HEK293 (cell line): ENCODE measurements at regions not wholly inside any gene's neighbourhood (a gene's known extent, or its start where the extent isn't known, plus 50 kb on each side); places are given as distances from the start of the nearest gene placed in this dataset.

ENCODE experiments used
- CTCF ChIA-PET: fragments of 350-600 bp; formaldehyde crosslinking; extraction: SDS; loops from one replicate; lab custom pipeline; 2021; ENCODE audit warnings: antibody characterized with exemption; lab: Yijun Ruan, JAX
- POLR2A ChIA-PET: fragments of 300-600 bp; formaldehyde crosslinking; extraction: SDS; loops from one replicate; lab custom pipeline; 2020; ENCODE audit warnings: antibody characterized with exemption, inconsistent platforms; lab: Yijun Ruan, JAX
- H3K27ac ChIP-seq: fragments of 200-500 bp; sonication (Bioruptor generic); 2 replicates; pipeline ENCODE4 v1.5.1; 2014; ENCODE audit warnings: low read depth, low read length, control low read depth, inconsistent platforms; ENCODE audit errors: extremely low read depth
- H3K36me3 ChIP-seq, 2 experiments: fragments of 200-500 bp in 1 of 2; sonication (Bioruptor generic) in 1 of 2; 1 replicate in 1 of 2; 2 replicates in 1 of 2; pipeline ENCODE4 v1.5.1; 2014 to 2017; ENCODE audit warnings: inconsistent platforms in 2 of 2, low read length in 2 of 2; ENCODE audit not compliant: control insufficient read depth in 2 of 2, insufficient read depth in 1 of 2
- H3K4me1 ChIP-seq: fragments of 200-500 bp; sonication (Bioruptor generic); 2 replicates; pipeline ENCODE4 v1.5.1; 2014; ENCODE audit warnings: mild to moderate bottlenecking, low read length, inconsistent platforms; ENCODE audit not compliant: control insufficient read depth, insufficient read depth
- H3K4me3 ChIP-seq: 2 replicates; pipeline ENCODE4 v1.5.1; 2011; ENCODE audit warnings: low read depth, mild to moderate bottlenecking, control low read depth, low read length, moderate library complexity
- H3K9me3 ChIP-seq: fragments of 200-500 bp; sonication (Bioruptor generic); 2 replicates; pipeline ENCODE4 v1.5.1; 2014; ENCODE audit warnings: low read depth, low read length, inconsistent platforms; ENCODE audit not compliant: control insufficient read depth, insufficient read depth
- BCL11A ChIP-seq: fragments of 450-650 bp; formaldehyde crosslinking; IDR thresholded peaks from 2 replicates; pipeline ENCODE4 v1.5.1; 2016; ENCODE audit warnings: low read depth, missing biosample characterization, missing genetic modification characterization
- KLF7 ChIP-seq: fragments of 450-650 bp; formaldehyde crosslinking; IDR thresholded peaks from 2 replicates; pipeline ENCODE4 v1.5.1; 2016; ENCODE audit warnings: missing biosample characterization, missing genetic modification characterization, borderline replicate concordance
- MZF1 ChIP-seq: fragments of 450-650 bp; formaldehyde crosslinking; IDR thresholded peaks from 2 replicates; pipeline ENCODE4 v1.5.1; 2017; ENCODE audit warnings: missing biosample characterization, missing genetic modification characterization, borderline replicate concordance
- PRDM2 ChIP-seq: fragments of 450-650 bp; formaldehyde crosslinking; IDR thresholded peaks from 2 replicates; pipeline ENCODE4 v1.5.1; 2016; ENCODE audit warnings: missing biosample characterization, missing genetic modification characterization, borderline replicate concordance
- ZBTB21 ChIP-seq: fragments of 450-650 bp; formaldehyde crosslinking; IDR thresholded peaks from 2 replicates; pipeline ENCODE4 v1.5.1; 2017; ENCODE audit warnings: missing biosample characterization, missing genetic modification characterization
- ZNF140 ChIP-seq: fragments of 450-650 bp; formaldehyde crosslinking; IDR thresholded peaks from 2 replicates; pipeline ENCODE4 v1.5.1; 2016; ENCODE audit warnings: missing biosample characterization, missing genetic modification characterization
- ZNF146 ChIP-seq: fragments of 450-650 bp; formaldehyde crosslinking; IDR thresholded peaks from 2 replicates; pipeline ENCODE4 v1.5.1; 2016; ENCODE audit warnings: missing biosample characterization, missing genetic modification characterization
- ZNF16 ChIP-seq: fragments of 450-650 bp; formaldehyde crosslinking; IDR thresholded peaks from 2 replicates; pipeline ENCODE4 v1.5.1; 2016; ENCODE audit warnings: low read depth, missing biosample characterization, missing genetic modification characterization
- ZNF184 ChIP-seq: fragments of 450-650 bp; IDR thresholded peaks from 2 replicates; pipeline ENCODE4 v1.5.1; 2018; ENCODE audit warnings: missing biosample characterization, mild to moderate bottlenecking, missing genetic modification characterization
- ZNF2 ChIP-seq: fragments of 450-650 bp; formaldehyde crosslinking; IDR thresholded peaks from 2 replicates; pipeline ENCODE4 v1.5.1; 2016; ENCODE audit warnings: missing biosample characterization, missing genetic modification characterization
- ZNF362 ChIP-seq: fragments of 450-650 bp; formaldehyde crosslinking; IDR thresholded peaks from 2 replicates; pipeline ENCODE4 v1.5.1; 2016; ENCODE audit warnings: missing biosample characterization, missing genetic modification characterization
- ZNF391 ChIP-seq: fragments of 450-650 bp; formaldehyde crosslinking; IDR thresholded peaks from 2 replicates; pipeline ENCODE4 v1.5.1; 2016; ENCODE audit warnings: low read depth, missing biosample characterization, missing genetic modification characterization, borderline replicate concordance
- ZNF394 ChIP-seq: fragments of 450-650 bp; formaldehyde crosslinking; IDR thresholded peaks from 2 replicates; pipeline ENCODE4 v1.5.1; 2016; ENCODE audit warnings: missing biosample characterization, missing genetic modification characterization, mild to moderate bottlenecking, moderate library complexity, borderline replicate concordance
- ZNF501 ChIP-seq: fragments of 450-650 bp; formaldehyde crosslinking; IDR thresholded peaks from 2 replicates; pipeline ENCODE4 v1.5.1; 2016; ENCODE audit warnings: missing biosample characterization, missing genetic modification characterization
- ZNF558 ChIP-seq: fragments of 450-650 bp; formaldehyde crosslinking; IDR thresholded peaks from 2 replicates; pipeline ENCODE4 v1.5.1; 2016; ENCODE audit warnings: missing biosample characterization, missing genetic modification characterization
- ZNF791 ChIP-seq: fragments of 450-650 bp; formaldehyde crosslinking; IDR thresholded peaks from 2 replicates; pipeline ENCODE4 v1.5.1; 2016; ENCODE audit warnings: missing biosample characterization, missing genetic modification characterization
- ZSCAN4 ChIP-seq: fragments of 450-650 bp; formaldehyde crosslinking; IDR thresholded peaks from 2 replicates; pipeline ENCODE4 v1.5.1; 2017; ENCODE audit warnings: missing biosample characterization, missing genetic modification characterization
- ZSCAN5A ChIP-seq: fragments of 450-650 bp; formaldehyde crosslinking; IDR thresholded peaks from 2 replicates; pipeline ENCODE4 v1.5.1; 2016; ENCODE audit warnings: missing biosample characterization, missing genetic modification characterization

- Histone ChIP-seq H3K4me1 (no peaks in the 10 kb centered on the region), H3K9me3 (no peaks in the 10 kb centered on the region), H3K36me3 (no peaks in the 10 kb centered on the region), H3K4me3 (no peak overlapping the region), H3K27ac (no peak overlapping the region)
- CTCF ChIA-PET = interaction anchor here (1.3 to 2.1 kb wide), 2 partner anchors 257 to 339 kb away, joined by 6 to 10 read pairs; no protein-coding TSS in a partner anchor
- TF ChIP-seq BCL11A (no peak), ZNF394 (tag by site-specific recombination) (no peak), ZNF501 (no peak), ZNF791 (tag by site-specific recombination) (no peak), ZSCAN5A (tag by site-specific recombination) (no peak), ZNF184 (no peak), ZSCAN4 (no peak), ZNF2 (tag by site-specific recombination) (no peak), ZNF362 (tag by site-specific recombination) (no peak), PRDM2 (tag by site-specific recombination) (no peak), ZNF16 (tag by site-specific recombination) (no peak), ZNF391 (tag by site-specific recombination) (no peak), MZF1 (tag by site-specific recombination) (no peak), KLF7 (tag by site-specific recombination) (no peak), ZNF558 (no peak), ZNF140 (no peak), ZBTB21 (tag by site-specific recombination) (no peak)
- POLR2A ChIA-PET = no interaction called here
These were observed 284.5 kb upstream of the TFPI start for GRCh38 chr2:187838690-187839089.

GRCh38 chr2:187842315-187842714, 288.1 kb upstream of the TFPI start:
- Histone ChIP-seq H3K9me3 (no peaks in the 10 kb centered on the region), H3K36me3 (no peaks in the 10 kb centered on the region), H3K27ac (no peak overlapping the region), H3K4me3 (no peak overlapping the region), H3K4me1 (no peaks in the 10 kb centered on the region)
- TF ChIP-seq ZNF16 (tag by site-specific recombination) (no peak), ZNF146 (peak; percentile 75; the same call in 1 of the 2 replicates)
- ChIA-PET POLR2A (no interaction called here), CTCF (interaction anchor here (0.7 to 6.3 kb wide), 11 partner anchors 9 to 670 kb away, joined by 3 to 69 read pairs (median 4); no protein-coding TSS in a partner anchor)
